ENCODE measurements at regions not wholly inside any gene's neighbourhood (a gene's known extent, or its start where the extent isn't known, plus 50 kb on each side); places are given as distances from the start of the nearest gene placed in this dataset.

DNA sequence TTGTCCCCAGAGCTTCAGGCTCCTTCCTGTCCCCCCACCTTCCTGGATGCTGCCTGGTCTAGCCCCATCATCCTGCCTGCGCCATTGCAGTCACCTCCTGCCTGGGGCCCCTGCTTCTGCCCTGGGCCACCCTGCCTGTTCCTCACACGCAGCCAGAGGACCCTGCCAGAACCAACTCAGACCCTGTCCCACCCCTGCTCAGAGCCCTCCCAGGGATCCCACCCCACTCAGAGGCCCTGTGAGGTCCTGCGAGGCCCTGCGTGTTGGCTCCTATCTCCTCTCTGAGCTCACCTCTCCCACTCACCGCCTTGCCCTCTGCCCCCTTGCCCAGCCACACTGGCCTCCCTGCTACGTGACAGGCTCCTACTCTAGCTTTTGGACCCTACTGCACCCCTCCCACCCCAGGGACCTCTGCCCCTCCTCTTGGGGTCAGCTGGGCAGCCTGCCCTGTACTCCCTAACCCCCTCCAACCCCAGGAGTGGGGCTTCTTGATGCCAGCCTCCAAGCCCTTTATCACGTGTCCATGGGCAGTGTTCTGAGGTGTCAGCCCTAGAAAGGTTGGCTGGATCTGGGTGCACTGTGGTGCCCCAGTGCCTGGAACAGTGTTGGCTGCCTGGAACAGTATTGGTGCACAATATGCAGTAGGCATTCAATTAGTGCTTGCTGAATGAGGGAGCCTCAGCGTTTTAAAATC, 68.3 kb downstream of the CEBPB start:
- no peak for DNase-seq

DNA sequence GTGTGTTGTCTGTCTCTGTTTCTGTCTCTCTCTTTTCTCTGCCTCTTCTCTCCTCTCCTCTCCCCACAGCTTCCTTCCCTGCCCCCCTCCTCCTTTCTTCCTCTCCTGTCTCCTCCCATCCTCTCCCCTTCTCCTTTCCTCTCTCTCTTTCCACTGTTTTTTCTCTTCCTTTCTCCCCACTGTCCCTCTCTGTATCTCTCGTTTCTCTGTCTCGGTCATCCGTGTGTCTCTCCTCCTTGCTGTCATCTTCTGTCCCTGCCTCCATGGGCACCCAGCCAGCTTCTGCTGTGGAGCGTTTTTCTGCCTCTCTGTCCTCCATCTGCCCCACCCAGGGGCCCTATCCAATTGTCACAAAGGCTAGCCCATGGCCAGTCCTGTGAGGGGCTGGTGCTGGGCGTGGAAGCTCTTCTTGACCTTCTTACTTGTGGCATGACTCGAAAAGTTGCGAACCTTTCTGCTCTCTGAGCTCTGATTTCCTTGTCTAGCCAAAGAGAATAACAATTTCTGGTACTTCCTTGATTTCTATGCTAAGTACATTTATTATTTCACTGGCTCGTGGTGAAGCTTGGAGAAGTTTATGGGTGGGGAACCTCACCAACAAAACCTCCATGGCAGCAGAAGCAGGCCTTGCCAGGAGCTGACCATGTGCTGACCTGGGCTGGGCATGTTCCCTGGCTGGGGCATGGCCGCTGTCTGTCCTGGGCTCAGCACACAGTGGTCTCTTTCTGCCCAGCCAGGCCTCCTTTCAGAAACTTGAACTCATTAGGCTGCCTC, 69.3 kb downstream of the CEBPB start:
- no peak for DNase-seq

DNA sequence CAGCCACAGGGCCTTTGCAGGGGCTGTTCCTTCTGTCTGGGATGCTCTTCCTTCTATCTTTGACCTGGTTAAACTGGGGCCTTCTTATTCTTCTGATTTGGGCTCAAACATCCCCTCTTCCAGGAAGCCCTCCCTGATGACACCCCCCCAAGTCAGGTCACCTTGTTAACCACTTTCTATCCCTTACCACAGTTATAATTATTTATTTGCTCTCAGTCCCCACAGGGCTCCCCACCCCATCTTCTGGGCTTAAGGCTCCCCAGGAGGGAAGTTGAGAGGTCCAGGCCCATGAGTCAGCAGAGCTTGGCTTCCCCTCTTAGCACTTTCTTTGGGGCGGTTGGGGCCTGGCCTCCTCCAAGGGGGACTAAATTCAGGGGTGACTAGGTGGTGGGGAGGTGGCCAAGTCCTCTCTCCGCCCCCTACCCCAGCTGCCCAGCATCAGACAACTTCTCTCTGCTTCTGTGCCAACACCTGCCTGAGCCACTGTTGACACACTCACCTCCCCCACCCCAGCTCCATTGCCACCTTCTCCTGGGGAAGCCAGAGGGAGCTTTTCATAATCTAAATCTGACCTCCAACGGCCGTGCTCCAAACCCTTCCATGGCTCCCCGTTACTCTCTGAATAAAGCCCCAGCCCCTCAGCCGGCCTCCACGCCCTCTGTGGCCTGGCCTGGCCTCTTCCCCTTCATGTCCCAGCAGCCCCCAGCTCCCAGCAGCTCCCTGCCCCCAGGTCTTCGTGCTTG, 70.0 kb downstream of the CEBPB start:
- DNase-seq = no peak

DNA sequence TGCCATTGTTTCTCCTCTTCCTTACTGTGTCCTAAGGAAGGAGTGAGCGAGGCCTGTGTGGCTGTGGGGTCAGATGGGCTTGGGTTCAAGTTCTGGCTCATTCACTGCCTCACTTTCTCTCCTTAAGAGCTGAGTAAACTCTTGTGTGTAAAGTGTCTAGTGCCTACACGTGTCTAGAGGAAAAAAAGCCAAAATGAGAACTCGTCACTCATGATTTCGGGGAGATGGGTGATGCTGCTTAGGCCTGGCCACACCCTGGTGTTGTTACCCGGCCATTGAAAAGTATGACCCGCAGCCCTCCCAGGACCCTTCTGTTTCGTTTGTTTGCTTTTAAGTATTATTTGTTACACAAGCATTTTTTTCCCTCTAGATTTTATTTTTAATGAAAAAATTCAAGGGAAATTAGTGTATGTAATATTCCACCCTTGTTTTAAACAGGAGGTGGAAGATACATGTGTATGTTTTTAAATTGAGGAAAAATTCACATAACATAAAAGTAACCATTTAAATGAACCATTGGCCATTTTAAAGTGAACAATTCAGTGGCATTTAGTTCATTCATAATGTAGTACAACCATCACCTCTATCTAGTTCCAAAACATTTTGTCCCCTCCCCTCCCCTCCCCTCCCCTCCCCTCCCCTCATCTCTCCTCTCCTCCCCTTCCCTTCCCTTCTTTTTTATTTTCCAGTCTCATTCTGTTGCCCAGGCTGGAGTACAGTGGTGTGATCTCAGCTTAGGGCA, 71.0 kb downstream of the CEBPB start:
- no peak for DNase-seq

DNA sequence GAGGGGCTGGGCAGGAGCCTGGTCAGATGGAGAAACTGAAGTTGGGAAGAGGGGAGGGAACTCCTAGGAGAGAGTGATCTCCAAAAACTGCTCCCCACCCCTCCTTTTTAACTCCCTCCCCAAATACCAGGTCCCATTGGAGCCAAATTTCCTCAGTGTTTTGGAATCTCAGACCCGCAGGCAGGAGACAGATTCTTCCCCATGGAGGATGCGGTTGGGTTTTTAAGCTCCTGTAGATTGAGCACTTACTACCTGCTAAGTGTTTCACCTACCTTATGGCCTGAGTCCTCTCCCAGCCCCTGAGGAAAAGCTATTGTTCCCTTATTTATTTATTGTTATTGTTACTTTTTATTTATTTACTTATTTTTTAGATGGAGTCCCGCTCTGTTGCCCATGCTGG, 73.2 kb downstream of the CEBPB start:
- no peak for DNase-seq

DNA sequence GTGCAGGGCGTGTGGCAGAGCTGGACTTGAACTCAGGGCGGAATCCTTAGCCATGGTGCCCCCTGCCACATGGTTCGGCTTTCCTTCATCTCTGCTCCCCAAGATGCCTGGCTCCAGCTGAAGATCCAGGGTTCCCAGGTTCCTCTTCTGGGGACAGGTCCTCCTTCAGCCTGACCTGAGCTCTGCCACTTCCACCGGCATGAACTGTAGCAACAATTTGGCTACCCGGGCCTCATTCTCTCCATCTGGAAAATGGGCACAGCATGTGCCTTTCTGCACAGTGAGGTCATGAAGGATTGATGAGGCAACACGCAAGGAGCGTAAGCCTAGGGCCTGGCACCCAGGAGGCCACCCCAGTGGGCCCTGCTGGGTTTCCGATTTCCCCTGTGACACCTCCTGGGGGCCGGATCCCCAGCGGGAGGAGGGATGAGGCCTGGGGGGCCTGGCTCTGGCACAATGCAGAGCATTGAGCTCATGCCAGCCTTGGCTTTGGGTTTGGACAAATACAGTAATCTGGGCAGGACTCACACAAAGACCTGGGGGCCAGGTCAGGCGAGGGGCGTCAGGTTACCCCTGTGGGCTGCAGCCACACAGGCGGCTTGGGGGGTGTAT, 74.0 kb downstream of the CEBPB start:
- no peak for DNase-seq

DNA sequence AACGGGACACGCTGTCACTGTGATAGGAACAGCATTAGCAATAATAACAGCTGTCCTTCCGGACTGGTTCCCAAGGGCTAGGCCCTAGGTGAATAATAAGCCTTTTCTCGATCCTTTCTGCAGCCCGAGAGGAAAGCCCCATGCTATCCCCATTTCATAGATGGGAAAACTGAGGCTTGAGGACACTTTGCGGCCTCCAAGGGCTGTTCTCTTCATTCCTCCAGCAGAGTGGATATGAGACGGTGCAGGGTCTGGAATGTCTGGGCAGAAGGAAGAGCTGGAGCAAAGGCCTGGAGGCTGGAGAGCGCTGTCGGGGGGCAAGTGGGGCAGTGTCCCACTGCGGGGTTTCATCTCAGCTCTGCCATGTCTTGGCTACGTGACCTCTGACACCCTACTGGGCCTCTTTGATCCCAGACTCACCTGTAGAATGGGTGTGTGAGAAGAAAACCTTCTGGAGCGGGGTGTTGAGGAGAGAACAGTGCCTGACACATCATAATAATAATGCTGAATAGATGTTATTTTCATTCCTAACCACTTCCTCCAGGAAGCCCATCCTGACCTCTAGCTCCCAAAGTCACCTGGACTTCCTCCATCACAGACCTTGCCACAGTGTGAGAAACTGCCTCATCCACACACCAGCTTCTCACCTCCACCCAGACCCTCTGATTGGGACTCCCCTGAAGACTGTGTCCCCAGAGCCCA, 74.8 kb downstream of the CEBPB start:
- no peak for DNase-seq

DNA sequence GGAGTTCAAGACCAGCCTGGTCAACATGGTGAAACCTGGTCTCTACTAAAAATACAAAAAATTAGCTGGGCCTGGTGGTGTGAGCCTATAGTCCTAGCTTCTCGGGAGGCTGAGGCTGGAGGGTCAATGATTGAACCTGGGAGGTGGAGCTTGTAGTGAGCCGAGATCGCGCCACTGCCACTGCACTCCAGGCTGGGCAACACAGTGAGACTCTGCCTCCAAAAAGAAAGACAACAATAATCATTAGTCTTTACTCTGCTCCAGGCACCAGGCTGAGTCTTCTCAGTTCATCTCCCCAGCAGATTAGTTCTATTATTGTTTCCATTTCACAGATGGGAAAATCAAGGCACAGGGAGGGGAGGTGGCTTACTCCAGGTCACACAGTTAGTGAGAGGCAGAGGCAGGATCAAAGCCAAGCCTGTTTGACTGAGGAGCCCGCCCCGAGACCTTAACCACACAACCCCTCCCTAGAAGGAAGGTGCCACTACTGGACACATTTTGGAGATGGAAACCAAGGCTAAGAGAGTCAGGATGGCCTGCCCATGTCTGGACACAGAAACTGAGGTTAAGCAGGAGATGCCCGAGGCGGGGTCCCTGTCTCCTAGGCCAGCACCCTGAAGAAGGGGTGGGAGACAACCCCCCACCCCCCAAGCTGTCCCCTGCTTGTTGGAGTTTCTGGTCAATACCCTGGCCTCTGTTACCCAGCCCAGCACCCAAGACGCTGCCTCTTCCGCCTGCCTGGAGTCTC, 75.8 kb downstream of the CEBPB start:
- DNase-seq = no peak

DNA sequence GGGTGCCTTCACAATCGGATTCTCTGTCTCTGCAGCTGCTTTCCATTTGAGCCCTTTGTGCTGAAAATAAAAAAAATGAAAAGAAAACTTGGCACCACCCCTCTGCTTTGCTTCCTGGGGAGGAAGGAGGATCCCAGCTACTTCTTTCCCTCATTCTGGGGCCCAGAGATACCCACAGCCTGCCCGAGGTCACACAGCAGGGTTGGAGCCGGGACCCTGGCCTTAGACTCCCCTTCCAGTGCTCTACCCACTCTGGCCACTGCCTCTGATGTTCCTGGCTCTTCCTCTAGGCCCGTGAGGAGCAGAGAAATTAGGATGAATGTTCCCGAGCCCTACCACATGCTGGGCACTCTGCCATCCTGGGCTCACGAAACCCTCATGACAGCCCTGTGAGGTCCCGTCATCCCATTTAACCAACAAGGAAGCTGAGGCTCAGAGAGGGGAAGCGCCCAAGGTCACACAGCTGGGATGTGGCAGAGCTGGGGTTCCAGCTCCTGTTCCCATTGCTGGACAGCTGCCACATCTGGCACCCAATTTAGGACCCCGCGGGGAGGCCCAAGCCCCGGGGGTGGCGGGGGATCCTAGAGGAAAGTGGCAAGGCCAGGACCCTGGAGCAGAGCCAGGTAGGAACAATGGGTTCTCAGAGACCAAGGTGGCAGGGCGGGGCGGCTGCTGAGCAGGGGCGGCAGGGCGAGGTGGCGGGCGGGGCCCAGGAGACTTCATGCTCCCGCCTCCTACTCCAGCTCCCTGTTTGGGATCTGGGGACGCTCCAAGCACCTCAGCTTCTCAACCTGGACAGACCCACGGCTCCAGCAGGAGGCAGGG, 76.6 kb downstream of the CEBPB start:
- no peak for DNase-seq

DNA sequence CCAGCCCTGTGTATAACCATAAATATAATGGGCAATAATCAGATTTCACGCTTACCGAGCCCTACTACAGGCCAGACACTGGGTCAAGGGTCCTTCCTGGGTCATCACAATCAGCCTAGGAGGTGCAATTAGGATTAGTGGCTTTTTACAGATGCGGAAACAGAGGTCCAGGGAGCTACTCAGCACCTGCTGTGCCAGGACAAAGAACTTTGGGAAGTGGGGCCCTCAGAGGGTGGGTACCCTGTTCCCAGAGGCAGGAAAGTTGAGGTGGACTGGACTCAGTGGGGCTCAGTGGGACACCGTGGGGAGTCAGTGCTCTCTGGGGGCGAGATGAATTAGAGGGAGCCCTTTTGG, 77.2 kb downstream of the CEBPB start:
- no peak for DNase-seq

DNA sequence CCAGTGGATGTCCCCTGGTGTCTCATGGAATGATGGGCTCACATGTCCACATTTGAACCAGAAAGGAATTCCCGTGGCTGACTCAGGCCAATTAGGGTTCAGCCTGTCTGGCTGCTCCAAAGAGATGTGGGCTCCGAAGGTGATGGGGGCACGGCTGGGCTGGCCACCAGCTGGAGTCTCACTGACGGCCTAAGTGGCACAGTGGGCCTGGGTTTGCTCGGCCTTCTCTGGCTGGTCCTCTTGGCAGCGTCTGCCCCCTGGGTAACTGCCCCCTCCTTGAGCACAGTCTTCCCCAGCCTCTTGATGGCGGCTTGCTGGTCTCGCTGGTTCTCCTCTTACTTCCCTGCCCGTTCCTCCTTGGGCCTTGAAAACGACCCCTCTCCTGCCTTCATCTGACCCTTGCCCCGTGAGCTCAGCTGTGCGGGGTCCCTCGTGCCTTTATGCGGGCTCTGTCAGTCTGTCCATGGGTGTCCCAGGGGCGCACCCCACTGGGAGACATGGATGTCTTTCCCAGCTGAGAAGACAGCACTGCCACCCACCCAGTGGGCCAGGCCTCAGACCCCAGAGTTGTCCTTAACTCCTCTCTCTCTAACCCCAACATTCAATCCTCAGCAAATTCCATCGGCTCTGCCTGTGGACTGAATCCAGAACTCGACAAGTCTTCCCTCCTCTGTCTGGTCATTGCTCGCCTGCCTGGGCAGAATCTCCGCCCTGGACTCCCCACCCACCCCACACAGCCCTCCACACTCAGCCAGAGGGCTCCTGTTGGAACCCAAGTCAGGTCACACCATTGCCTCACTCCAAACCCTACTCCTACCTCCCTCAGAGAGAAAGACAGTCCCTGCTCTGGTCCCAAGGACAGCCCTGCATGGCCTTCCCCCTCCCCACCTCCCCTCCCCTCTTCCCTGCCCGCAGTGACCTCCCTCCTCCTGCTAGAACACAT, 78.7 kb downstream of the CEBPB start:
- no peak for DNase-seq

DNA sequence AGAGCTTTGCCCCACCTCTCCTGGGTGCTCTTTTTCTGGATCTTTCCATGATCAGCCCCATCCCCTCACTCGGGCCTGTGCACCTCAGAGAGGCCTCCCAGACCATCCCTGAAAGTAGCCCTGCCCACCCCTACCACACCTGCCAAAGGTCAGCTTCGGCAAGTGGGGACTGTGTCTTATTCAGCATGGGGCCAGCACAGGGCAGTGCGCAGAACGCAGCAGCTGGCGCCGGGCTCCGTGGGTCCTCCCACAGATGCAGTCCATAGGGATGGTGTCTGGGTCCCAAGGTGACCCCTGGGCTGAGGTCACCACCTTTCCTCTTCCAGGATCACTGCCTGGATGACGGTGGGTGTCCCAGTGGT, 79.4 kb downstream of the CEBPB start:
- DNase-seq = no peak

DNA sequence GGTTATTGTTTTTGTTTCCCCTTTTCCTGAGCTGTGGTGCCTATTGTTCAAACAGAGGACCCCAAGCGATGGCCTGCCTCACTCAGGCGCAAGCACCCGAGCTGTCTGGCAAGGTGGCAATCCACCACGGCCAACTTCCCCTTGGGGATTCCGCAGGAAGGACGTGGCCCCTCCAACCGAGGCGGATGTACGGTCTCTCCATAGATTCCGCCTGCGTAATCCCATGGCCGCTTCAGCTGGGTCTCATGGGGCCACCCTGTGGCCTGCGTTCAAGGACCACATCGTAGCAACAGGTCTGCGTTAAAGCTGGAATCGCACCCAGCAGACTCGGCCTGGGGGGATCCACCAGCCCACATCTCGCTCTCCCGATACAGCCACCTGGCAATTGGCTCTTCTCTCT, 79.9 kb downstream of the CEBPB start:
- DNase-seq = no peak

DNA sequence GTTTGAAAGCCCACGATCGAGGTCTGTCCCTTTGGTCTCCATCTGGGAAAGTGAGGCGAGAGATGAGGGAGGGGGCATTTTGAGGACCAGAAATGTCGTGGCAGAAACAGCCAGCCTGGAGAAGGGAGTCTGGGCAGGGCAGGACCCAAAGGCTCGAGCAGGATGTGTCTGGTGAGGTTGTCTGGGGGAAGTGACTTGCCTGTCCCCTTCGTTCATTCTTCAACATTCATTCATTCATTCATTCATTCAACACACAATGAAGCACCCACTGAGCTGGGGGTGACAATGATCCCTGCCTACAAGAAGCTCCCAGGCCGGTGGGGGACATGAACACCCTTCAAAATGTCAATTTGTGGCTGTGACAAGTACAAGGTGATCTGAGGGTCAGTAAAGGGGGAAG, 80.5 kb downstream of the CEBPB start:
- DNase-seq = no peak

DNA sequence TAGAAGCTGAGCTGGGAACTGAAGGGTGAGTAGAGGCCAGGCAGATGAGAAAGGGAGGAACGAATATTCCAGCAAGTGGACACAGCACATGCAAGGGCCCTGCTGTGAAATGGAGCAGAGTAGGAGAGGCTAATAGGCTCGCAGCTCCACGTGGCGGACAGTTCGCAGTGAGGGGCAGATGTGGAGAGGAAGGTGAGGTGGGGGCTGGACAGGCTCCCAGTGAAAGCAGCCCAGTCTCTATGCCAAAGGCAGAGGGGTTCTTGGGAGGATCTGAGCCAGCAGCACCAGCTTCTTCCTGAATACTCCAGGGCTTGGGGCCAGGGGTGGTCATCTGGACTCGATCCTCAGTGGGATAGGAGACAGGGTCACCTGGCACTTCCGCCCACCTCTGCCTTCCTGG, 81.0 kb downstream of the CEBPB start:
- no peak for DNase-seq

DNA sequence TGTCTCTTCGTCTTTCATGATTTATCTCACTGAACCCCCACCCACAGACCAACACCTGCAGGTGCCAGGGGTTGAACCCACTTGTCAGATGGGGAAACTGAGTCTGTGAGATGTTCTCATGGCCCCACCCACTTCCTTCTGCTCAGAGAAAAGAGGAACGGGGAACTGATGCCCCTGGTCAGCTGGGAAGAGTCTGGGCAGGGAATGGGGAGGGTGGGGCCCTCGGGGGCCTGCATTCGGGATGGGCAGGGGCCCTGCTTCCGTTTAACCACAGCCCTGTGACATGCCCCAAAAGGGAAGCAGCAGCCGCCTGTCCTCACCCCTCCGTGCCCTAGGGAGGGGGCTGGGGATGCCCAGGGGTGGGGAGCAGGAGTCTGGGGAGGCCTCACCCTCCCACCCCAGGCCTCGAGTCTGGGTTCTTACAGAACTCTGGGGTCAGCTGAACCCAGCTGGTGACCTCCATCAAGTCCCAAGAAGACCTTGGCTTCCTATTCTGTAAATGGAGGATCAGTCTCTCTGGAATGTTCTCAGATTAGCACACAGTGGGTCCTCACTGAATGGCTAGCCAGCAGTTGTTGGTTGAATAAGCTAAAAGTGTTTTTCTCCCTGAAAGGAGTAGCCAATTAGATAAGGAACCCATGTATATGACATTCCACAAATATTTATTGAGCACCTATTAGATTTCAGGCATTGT, 81.5 kb downstream of the CEBPB start:
- no peak for DNase-seq

DNA sequence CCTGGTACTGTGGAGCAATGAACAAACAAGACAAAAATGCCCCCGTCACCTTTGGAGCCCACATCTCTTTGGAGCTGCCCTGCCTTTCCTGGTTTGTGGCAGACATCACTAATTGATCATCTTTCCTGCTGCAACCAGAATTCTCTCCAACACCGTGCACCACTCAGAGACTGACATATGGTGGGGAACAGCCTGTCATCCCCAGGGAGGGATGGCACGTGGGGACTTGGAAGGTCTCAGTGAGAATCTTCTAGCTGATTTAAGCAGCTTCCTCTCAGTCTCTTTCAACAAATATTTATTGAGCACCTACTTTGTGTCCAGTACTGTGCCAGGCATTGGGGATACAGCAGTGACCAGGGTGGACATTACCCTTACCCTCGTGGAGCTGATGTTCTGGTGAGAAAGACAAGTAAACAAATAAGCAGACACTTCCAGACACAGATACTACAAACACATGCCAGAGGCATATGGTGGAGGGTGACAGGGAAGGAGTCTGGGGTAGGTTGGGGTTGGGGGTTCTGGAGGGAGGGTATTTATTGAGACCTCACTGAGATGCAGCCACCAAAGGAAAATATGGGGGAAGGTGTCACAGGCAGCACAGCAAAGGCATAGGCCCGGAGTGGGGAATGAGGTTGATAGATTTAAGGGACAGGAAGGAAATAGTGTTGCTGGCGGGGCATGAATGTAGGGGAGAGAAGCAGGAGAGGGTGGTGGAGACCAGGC, 82.3 kb downstream of the CEBPB start:
- DNase-seq = no peak
